Esophagus squamous epithelium (tissue), 5 donors: ENCODE measurements at regions not wholly inside any gene's neighbourhood (a gene's known extent, or its start where the extent isn't known, plus 50 kb on each side); places are given as distances from the start of the nearest gene placed in this dataset.

Experiments used
- DNase-seq: peaks from one replicate; lab custom pipeline; 2025; lab: John Stamatoyannopoulos, UW
- H3K27ac ChIP-seq, 4 donors: fragments of 200-600 bp; sonication (generic); one replicate each; pipeline ENCODE4 v1.5.1; 2016 to 2019; ENCODE audit warnings: mild to moderate bottlenecking in 1 of 4
- H3K27me3 ChIP-seq, 4 donors: fragments of 200-600 bp; sonication (generic); 1 replicate in 3 of 4; 2 replicates in 1 of 4; pipeline versions ENCODE4 v1.5.1 to v1.6.0; 2017 to 2021; ENCODE audit warnings: antibody characterized with exemption in 1 of 4
- H3K36me3 ChIP-seq, 3 donors: fragments of 200-600 bp; sonication (generic); one replicate each; pipeline ENCODE4 v1.5.1; 2016 to 2019
- H3K4me1 ChIP-seq, 3 donors: fragments of 200-600 bp; sonication (generic); one replicate each; pipeline ENCODE4 v1.5.1; 2017 to 2019
- H3K4me3 ChIP-seq, 4 donors: fragments of 200-600 bp; sonication (generic); 1 replicate in 3 of 4; 2 replicates in 1 of 4; pipeline ENCODE4 v1.5.1; 2016 to 2019; ENCODE audit warnings: mild to moderate bottlenecking in 2 of 4, moderate library complexity in 1 of 4
- H3K9me3 ChIP-seq, 3 donors: fragments of 200-600 bp; sonication (generic); one replicate each; pipeline ENCODE4 v1.5.1; 2016 to 2019
- POLR2A ChIP-seq, 4 donors: fragments of 450-650 bp; IDR thresholded peaks; one replicate each; pipeline ENCODE4 v1.6.1; 2017; ENCODE audit warnings: antibody characterized with exemption in 4 of 4, mild to moderate bottlenecking in 4 of 4, moderate library complexity in 3 of 4
- WGBS, 2 donors: methylation state at CpG; one replicate each; pipeline ENCODE4 v1.1.5; 2018; 5-methylcytosine and 5-hydroxymethylcytosine counted together
- intact Hi-C: fragments of 100-400 bp; cut with DNase I; formaldehyde crosslinking; loops from one replicate; pipeline ENCODE4 v1.15.0; 2022
- TF ChIP-seq, protein P1 (sequence below), 6 experiments: fragments of 450-650 bp in 4 of 6; fragments of 200-600 bp in 2 of 6; sonication (generic) in 2 of 6; IDR thresholded peaks; one replicate each; pipeline ENCODE4 v1.5.1; 2016 to 2019; ENCODE audit warnings: antibody characterized with exemption in 6 of 6, mild to moderate bottlenecking in 4 of 6, moderate library complexity in 4 of 6
- donor health status: DM: yes; HTN: yes; CAD: no.

DNA sequence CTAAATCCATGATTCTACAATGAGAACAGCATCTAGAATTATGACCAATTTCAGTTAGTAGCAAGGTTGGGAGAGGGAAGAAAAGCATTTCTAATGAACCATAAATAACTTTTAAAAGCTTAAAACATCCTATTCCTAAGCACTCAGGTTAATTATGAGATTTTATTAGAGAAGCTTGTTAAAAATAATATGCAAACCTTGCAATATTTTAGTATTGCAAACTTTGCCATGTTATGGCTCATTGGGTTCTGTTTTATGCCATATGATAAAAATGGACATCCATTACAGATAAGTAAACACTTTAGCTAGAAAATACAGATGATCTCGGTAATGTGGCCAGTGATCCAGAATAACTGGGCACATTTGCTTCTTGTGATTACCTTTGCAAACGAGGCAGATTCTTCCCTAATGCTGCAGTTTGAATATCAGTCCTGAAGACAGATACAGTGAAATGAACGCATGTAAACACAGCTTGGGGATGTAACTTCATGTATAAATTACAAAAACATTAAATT is 447.0 kb downstream of the PLK2 start:
- H3K27me3 ChIP-seq: no peaks in the 10 kb centered on the region
- TF ChIP-seq POLR2A (IDR thresholded peaks at IDR 0.05): no peak
- TF ChIP-seq, protein P1, sequence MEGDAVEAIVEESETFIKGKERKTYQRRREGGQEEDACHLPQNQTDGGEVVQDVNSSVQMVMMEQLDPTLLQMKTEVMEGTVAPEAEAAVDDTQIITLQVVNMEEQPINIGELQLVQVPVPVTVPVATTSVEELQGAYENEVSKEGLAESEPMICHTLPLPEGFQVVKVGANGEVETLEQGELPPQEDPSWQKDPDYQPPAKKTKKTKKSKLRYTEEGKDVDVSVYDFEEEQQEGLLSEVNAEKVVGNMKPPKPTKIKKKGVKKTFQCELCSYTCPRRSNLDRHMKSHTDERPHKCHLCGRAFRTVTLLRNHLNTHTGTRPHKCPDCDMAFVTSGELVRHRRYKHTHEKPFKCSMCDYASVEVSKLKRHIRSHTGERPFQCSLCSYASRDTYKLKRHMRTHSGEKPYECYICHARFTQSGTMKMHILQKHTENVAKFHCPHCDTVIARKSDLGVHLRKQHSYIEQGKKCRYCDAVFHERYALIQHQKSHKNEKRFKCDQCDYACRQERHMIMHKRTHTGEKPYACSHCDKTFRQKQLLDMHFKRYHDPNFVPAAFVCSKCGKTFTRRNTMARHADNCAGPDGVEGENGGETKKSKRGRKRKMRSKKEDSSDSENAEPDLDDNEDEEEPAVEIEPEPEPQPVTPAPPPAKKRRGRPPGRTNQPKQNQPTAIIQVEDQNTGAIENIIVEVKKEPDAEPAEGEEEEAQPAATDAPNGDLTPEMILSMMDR (IDR thresholded peaks at IDR 0.05): no peak
- intact Hi-C loops: no loop called here
- H3K4me3 ChIP-seq: no peak overlapping the region
- WGBS, 2 donors: 73 to 91% methylated on average over 3 of the region's 3 CpGs
- no peaks in the 10 kb centered on the region for H3K36me3 ChIP-seq
- H3K4me1 ChIP-seq: no peaks in the 10 kb centered on the region
- H3K27ac ChIP-seq: no peak overlapping the region
- DNase-seq: no peak
- H3K9me3 ChIP-seq: no peaks in the 10 kb centered on the region

DNA sequence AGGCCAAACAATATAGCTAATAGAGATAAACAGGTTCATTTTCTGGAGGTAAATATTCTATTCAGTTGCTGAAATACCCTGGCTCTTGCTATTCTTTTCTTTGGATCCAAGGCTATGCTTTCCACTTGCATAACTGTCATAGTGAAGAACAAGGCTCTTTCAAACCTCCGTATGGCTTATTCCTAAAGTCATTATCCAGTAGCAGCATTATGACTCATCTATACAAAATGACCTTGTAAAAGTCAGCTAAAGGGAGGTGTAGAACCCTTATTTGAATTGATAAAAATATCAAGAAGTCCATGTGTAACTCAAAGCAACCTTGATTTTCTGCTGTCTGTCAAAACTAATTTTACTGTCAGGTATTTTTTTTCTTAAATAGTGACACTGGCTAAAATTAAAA is 447.8 kb downstream of the PLK2 start:
- Histone ChIP-seq H3K9me3 (no peaks in the 10 kb centered on the region), H3K27me3 (no peaks in the 10 kb centered on the region), H3K4me3 (no peak overlapping the region), H3K36me3 (no peaks in the 10 kb centered on the region), H3K4me1 (no peaks in the 10 kb centered on the region), H3K27ac (no peak overlapping the region)
- 25 to 29% methylated on average over 1 of the region's 1 CpG for WGBS, 2 donors
- no peak for DNase-seq
- intact Hi-C loops: no loop called here
- no peak for TF ChIP-seq POLR2A (IDR thresholded peaks at IDR 0.05)
- TF ChIP-seq, protein P1 (IDR thresholded peaks at IDR 0.05): no peak

DNA sequence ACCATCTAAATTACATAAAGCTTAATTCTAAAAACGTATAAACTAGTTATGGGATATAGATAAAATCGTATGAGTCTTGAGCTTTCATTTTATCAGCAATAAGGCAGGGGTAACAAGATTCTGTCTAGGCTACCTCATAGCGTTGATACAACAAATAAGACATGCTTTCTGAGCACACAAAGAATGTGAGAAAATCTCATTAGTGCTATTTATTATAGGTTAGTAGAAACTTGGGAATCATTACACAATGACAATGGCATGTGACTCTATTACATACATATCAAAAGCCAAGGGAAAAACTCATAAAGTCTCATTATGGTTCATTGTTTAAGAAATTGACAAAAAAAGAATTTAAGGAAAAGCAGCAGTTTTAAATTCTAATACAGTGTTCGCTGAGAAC is 448.6 kb downstream of the PLK2 start:
- DNase-seq: no peak
- H3K9me3 ChIP-seq: no peaks in the 10 kb centered on the region
- H3K4me3 ChIP-seq: no peak overlapping the region
- no peaks in the 10 kb centered on the region for H3K4me1 ChIP-seq
- no peaks in the 10 kb centered on the region for H3K36me3 ChIP-seq
- intact Hi-C loops: no loop called here
- H3K27me3 ChIP-seq: no peaks in the 10 kb centered on the region
- 72 to 92% methylated on average over 4 of the region's 4 CpGs for WGBS, 2 donors
- TF ChIP-seq, protein P1 (IDR thresholded peaks at IDR 0.05): no peak
- no peak for TF ChIP-seq POLR2A (IDR thresholded peaks at IDR 0.05)
- no peak overlapping the region for H3K27ac ChIP-seq

DNA sequence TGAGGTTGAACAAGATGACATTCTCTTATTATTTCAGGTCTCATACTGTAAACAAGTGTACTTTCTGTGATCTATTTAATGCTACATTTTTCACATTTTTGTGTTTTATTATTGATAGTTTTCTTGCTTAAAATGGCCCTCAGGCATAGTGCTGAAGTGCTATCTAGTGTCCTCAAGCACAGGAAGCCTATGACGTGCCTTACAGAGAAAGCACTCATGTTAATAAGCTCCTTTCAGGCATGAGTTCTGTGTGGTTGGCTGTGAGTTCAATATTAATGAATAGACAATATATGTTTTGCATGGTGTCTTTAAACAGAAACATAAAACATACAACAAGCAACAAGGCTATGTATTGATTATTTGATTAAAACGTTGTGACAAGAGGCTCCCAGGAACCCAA is 450.1 kb downstream of the PLK2 start:
- no peak overlapping the region for H3K27ac ChIP-seq
- no peak for DNase-seq
- H3K4me1 ChIP-seq: no peaks in the 10 kb centered on the region
- intact Hi-C loops: no loop called here
- no peaks in the 10 kb centered on the region for H3K36me3 ChIP-seq
- 79 to 83% methylated on average over 2 of the region's 2 CpGs for WGBS, 2 donors
- H3K27me3 ChIP-seq: no peaks in the 10 kb centered on the region
- no peak overlapping the region for H3K4me3 ChIP-seq
- no peaks in the 10 kb centered on the region for H3K9me3 ChIP-seq
- TF ChIP-seq, protein P1 (IDR thresholded peaks at IDR 0.05): no peak
- TF ChIP-seq POLR2A (IDR thresholded peaks at IDR 0.05): no peak

DNA sequence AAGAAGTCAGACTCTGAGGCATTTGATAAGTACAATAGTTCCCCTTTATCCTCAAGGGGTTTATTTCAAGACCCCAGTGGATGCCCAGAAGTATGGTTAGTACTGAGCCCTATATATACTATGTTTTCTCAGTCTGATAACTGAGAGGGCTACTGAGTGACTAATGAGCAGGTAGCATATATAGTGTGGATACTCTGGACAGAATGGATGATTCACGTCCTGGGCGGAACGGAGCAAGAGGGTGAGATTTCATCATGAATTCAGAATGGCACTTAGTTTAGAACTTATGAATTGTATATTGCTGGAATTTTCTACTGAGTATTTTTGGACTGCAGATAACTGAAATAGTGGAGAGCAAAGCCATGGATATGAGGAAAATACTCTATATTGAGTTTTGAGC is 457.6 kb downstream of the PLK2 start:
- 62 to 81% methylated on average over 3 of the region's 3 CpGs for WGBS, 2 donors

More for the DNA sequence above, 457.6 kb downstream of the PLK2 start:
- H3K27ac ChIP-seq: no peak overlapping the region
- no peaks in the 10 kb centered on the region for H3K9me3 ChIP-seq
- intact Hi-C loops: no loop called here
- no peaks in the 10 kb centered on the region for H3K4me1 ChIP-seq
- TF ChIP-seq POLR2A (IDR thresholded peaks at IDR 0.05): no peak
- TF ChIP-seq, protein P1 (IDR thresholded peaks at IDR 0.05): no peak
- H3K4me3 ChIP-seq: no peak overlapping the region
- H3K36me3 ChIP-seq: no peaks in the 10 kb centered on the region
- DNase-seq: no peak
- no peaks in the 10 kb centered on the region for H3K27me3 ChIP-seq
